CD4-positive, alpha-beta T cell treated with Interferon gamma for 1 hour (primary cell): ENCODE measurements at regions not wholly inside any gene's neighbourhood (a gene's known extent, or its start where the extent isn't known, plus 50 kb on each side); places are given as distances from the start of the nearest gene placed in this dataset.
"Not testable (repeated sequence)": the region's sequence is repeated elsewhere in the genome, so short reads cannot be mapped to it uniquely, and the experiment has no call there.

Source experiments
- DNase-seq: peaks from one replicate; pipeline ENCODE4 v3.0.0-alpha.2; 2020

DNA sequence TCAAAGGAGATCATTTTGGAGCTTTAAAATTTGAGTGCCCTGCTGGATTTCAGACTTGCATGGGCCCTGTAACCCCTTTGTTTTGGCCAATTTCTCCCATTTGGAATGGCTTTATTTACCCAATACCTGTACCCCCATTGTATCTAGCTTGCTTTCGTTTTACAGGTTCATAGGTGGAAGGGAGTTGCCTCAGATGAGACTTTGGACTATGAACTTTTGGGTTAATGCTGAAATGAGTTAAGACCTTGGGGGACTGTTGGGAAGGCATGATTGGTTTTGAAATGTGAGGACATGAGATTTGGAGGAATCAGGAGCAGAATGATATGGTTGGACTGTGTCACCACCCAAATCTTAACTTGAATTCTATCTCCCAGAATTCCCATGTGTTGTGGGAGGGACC is 250.6 kb downstream of the MFSD1 start:
- DNase-seq, result not testable (repeated sequence)

DNA sequence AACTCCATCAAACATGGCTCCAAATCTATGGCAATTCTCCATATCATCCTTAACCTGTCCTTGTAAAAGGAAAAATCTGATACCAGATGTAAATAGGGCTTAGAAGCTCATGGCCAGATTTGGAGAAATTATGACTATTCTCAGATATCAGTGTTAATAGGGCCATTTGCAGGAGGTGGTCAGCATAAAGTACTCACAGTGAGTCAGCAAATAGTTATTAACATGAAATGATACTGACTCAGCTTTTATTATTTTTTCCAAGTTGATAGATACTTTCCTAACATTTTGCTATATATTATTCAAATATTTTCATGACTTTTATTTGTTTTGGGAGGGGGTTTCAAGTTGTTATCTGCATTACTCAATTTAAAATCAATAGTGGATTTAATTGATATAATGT is 255.8 kb downstream of the MFSD1 start:
- DNase-seq, result no peak

- DNase-seq, result no peak
Measured at GRCh38 chr3:159058859-159059258, 257.0 kb downstream of the MFSD1 start.

- no peak for DNase-seq
Measured at GRCh38 chr3:159059395-159059794, 257.5 kb downstream of the MFSD1 start.

DNA sequence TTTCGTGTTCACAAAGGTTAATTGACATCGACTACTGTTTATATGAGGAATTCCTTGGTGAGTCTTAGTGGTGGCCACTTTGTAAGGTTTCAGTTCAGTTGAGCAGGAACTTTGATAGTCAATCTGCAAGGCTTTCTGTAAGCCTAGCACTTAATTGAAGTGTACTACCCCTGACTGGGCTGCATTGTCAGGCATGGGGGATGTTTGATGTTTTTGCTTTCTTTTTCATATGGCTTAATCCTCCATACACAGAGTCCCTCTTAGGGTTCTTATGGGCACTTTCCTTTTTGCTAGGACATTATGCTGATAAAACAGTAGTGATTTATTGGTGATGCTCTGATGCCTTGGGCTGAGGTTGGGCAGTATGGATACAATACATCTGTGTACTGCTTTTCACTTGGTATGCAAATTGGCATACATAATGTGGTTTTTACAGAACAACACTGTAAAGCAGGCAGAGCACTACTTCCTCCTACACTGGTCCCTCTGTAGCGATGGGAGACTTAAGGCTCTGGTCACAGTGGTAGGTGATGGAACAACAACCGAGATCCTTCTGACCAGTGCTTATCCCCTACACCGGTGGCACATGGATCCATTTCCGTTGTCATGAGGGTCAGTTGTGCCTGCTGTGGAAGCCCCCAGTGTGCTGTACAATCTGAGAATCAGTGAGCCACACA is 261.0 kb downstream of the MFSD1 start:
- DNase-seq, result no peak

GRCh38 chr3:159069091-159069490 is 267.2 kb downstream of the MFSD1 start, which contains the start of gene IQCJ:
Gene IQCJ, plus strand, starts transcription at chr3:159069319.
- DNase-seq, result no peak

DNA sequence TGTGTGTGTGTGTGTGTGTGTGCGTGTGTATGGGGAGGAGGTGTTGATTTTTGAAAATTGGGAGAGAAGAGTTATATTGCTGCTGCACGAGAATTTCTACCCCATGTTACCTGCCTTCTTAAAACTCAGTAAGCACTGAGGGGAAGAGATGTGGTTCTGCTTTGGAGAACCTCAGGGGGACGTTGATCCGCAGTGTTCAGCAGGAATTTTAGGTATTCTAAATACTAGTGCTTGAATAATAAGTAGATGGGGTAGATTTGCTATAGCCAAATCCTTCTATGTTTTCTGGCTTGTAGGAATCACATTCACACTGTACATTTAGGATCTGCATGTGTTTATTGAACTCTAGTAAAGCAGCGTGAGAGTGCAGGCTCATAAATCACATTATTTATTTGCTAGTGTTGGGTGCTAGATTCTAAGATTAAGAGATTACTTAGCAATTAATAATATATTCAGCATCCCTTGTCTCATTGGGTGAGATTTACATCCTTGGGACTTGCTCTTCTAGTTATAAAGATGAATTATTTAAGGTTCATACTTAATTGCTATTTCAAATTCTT is 268.1 kb downstream of the MFSD1 start:
- no peak for DNase-seq

DNA sequence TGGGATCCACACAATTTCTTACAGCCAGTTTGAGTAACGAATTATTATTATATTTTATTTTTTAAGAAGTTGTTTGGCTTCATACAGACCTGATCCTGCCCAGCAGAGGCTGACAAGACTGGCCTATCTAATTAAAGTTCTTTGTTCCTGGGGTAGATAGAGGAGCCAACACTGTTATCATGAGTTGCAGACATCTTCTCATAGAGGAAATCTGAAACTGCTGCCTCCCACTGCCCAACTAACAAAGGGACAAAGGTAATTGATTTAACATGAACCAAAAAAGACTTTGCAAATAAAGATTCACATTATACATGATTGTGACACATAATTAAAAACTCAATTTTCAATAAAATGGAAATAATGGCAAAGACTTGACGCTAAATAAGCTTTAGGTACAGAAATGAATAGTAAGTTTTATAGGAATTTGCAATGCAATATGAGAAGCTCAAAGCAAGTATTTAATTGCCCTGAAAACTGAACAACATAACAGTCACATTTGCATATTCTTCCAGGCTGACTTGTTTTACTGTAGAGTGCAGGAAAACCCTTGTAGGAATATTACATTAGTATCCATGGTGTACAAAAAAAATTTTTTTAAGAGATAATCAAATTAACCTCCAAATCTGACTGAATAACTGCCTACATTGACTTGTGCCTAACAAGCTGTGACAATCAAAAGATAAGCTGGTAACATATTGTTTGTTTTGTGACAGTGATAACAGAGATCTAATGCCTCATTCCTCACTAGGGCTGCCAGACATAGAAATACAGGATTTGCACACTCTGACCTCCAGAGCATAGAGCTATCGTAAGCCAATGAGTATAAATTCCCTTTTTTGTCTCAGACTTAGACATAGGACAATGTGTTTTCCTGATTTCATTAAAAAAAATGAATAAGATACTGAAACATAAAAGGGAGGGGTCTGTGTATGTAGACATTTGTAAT is 273.2 kb downstream of the MFSD1 start:
- DNase-seq, result no peak

DNA sequence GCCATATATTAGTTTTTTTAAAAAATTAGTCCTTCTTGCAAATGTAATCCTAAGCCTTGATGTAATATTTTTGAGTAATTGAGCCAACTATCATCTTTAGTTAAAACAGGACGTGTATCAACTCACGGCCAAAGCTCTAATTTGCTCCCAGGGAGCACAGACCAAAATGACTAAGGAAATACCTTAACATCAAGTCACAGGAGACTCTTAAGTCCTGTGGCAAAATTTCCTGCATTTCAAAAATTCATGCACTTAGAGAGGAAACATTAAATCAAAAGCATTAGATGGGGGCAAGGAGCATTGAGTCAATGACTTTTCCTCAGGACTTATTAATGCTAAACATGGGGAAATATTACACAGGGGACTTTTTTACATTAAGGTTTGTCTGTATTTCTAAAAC is 276.0 kb downstream of the MFSD1 start:
- no peak for DNase-seq

DNA sequence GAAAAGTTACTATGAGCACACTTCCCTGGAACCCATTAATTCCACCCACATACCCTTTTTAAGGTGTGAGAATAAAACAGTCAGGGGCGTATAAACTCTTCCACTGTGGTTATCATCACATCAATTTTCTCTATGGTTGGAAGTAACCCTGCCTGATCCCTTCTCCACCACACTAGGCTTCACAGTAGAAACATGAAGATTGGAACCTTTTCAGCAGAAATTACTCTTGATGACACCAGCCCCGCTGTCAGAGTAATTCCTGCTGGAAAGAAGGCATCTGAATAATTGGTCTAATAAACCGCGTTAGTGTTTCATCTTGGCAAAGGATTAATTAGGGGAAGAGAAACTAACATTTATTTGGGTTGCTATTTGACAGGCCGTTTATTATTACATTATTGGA is 278.4 kb downstream of the MFSD1 start:
- no peak for DNase-seq

DNA sequence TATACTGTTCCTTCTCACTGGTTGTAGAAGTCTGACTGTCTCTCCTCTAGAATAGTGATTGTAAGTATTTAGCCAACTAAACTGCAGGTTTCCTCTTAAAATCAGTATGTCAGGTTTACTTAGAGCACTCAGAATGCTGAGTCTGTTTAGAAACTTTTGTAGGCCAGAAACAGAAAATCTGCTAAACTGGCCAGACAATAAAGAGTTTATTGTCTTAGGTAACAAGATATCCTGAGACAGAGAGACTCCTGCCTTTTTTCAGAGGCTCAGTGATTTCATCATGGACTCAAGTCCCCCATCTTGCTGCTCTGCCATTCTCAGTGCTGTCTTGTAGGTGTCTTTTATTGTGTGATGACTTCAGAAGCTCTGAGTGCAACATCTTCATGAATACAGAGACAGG is 279.0 kb downstream of the MFSD1 start:
- DNase-seq, result no peak

DNA sequence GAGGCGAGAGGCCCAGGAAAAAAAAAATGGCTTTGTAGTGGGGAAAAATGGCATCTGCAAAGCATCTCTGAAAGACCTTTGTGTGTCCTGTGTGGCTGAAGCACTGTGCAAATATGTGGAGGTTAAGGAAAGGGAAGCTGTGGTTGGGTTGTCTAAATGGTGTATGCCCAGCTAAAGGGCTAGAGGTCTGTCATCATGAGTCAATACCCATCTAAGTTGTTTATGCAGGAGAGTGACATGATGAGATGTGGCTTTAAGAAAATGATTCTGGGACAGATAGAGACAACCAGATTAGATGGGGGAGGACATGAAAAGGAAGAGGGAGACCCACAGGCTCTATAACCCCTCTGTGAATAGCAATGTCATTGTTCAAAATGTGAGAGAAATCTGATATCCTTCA is 280.7 kb downstream of the MFSD1 start:
- DNase-seq, result no peak

DNA sequence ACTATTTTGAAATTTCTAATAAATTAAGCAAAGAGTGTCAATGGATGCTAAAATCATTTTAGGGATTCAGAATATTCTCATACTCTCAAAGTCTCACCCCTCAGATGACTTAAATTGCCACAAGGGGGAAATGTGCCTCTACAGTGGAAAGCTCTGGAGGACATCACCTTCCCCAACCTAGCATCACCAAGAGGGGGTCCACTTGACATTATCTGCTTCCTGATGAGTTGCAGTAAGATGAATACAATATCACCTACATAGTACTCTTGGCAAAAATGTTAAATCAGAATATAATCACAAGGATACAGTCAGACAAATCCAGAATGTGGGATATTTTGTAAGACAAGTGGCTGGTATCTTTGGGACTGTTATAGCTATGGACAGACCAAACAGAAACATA is 290.1 kb downstream of the MFSD1 start:
- DNase-seq, result no peak

DNA sequence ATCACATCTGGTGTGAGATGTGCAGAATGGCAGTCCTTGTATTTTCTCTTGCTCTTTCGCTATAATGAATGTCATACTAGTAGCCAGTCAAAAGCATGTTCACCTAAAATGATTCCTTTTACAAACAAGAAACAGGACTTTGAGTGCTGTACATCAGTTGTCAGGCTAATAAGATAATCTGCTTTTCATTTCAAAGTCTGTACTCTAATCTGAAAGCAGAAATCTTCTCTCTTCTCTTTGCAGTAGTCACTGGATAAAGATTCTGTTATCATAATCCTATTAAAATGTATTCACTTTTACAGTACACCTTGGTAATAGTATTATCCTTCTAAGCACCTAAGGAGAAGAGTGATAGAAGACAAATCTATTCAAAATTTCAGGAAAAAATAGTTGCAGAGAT is 300.1 kb downstream of the MFSD1 start:
- no peak for DNase-seq

- no peak for DNase-seq
Measured at GRCh38 chr3:159112724-159113123, 310.9 kb downstream of the MFSD1 start.

DNA sequence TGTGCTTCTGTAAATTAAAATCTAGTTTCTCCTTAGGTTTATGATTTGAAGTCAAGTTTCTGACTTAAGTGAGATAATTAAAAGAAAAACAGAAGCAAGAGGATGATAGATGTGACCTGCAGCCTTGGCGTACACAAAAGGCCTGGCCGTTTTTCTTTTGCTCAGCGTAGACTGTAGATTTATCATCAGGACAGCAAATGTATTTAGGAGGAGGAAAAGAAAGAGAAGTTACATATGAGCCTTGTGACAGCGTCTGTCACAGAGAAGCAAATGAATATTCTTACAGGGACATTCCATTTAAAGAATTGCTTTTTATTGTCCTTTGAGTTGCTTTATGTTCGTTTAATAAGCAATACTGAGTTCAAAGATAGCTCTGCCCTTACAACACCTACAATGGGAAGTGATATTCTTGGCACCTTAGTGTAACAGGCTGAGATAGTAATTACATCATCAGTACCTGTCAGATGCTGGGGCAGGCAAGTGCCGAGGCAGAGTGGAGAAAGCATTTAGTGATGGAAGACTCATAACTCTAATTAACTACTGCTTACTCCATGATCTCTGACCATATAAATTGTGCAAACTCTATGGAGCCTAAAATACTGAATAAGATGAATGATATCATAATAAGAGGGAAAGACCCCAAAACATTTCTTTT is 311.5 kb downstream of the MFSD1 start:
- no peak for DNase-seq

DNA sequence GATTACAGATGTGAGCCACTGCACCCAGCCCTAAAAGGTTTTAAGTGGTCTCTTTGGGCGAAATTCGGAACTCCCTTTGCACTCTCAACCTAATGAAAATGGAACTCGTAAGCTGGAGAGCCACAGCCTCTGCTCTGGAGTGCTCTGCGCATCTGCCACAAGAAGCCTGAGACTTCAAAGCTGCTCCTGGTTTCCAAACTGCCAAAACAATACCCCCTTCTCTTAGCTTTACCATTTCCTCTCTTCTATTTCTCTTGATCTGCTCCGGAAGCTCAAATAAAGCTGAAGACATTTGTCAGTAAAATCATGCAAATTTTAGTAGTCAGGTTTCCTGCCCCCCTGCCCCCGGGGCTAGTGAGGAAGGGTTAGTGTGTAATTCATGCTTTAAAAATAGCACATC is 312.7 kb downstream of the MFSD1 start:
- no peak for DNase-seq

DNA sequence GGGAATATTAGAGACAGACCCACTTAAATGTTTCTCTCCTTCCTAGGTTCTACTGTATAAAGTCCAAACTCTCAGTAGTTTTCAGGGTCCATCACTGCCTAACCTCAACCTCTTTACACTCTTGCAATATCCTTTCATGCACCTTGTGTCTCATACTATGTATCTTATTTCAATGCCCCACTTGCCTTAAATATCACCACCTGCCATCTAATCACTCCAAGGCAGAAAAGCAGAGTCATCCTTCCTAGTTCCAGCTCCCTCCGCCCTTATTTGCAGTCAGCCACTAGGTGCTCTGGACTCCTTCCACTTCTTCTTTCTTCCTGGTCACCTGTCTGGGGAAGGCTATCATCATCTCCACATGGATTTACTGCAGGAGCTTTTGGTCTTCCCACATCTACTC is 322.0 kb downstream of the MFSD1 start:
- DNase-seq, result no peak

DNA sequence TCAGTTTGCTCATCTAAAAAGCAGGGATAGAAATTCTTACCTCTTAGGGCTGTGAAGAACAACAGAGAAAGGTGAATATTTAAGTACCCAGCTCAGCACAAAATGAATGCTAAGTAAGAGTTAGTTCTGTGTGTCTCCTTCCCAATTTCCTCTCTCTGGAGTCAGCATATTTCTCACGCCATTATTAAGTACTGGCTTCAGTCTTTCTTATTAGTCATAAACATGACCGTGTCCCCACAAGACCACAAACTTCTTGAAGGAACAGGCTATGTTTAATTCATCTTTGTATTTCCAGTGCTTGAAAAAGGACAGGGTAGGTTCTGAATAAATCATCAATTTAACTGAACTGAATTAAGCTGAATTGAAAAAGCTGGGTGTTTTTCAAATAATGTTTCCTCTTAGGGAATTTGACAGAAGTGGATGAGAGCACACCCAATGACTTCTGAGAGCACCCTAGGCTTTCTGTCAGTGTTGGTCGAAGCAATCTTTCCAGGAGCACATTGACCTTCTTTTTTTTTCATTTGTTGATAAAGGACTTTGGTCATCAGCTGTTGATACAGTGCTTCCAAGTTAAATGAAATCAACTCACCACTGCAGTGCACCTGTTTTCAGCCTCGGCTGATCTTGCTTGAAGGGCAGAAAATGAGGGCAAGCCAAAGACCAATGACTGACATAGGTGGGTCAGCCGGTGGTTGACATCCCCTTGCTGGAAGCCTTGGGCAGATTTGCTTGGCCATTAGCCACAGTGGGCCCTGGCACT is 324.6 kb downstream of the MFSD1 start:
- DNase-seq, result no peak

DNA sequence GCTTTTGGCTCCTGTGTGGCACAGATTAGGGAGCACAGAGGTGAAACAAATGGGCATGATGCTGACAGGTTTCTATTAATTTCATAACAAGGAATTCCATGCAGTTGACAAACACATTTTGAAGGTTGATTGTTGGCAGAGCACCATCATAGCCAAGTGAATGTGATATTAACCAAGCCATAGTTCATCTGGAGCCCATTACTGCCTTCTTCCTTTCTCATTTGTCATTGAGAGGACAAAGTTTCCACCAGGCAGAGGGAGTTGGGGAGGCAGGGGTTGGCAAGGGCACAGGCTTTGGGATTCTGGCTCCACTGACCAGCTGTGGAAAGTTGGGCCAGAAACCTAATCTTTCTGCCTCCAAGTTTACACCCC is 325.2 kb downstream of the MFSD1 start:
- DNase-seq, result no peak

- no peak for DNase-seq
Measured at GRCh38 chr3:159128628-159129027, 326.8 kb downstream of the MFSD1 start.

DNA sequence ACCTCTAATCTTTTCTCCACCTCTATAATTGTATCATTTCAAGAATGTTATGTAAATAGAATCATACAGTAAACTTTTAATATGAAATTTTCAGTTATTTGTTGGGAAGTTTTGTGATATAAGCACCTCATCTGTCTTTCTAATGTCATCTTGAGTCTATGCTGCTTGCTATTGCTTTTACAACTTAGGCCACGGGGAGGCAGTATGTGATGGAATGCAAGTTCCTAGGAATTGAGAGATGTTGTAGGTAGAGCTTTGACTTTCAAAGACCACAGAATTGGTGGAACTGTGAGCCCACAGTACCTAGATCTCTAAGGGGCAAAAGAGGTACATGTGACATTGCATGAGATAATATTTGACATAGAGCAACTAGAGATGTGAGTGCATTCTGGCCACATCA is 328.3 kb downstream of the MFSD1 start:
- no peak for DNase-seq

GRCh38 chr3:159131376-159131775 is 329.5 kb downstream of the MFSD1 start:
- DNase-seq, result no peak
